ENCODE measurements at regions not wholly inside any gene's neighbourhood (a gene's known extent, or its start where the extent isn't known, plus 50 kb on each side); places are given as distances from the start of the nearest gene placed in this dataset.

- Histone ChIP-seq H3K4me3 (replicated peaks in 1 of 3) (no peak overlapping the region), H3K36me3 (no peaks in the 10 kb centered on the region), H3K9me3 (no peaks in the 10 kb centered on the region), H3K27ac (no peak overlapping the region), H3K4me1 (no peaks in the 10 kb centered on the region), H3K27me3 (no peaks in the 10 kb centered on the region)
- no peak for DNase-seq
- WGBS, 2 donors, result 1% methylated on average over 2 of the region's 2 CpGs
- intact Hi-C loops (cut with DNase I), result no loop called here
- TF ChIP-seq POLR2A (IDR thresholded peaks at IDR 0.05) (no peak), CTCF (IDR thresholded peaks at IDR 0.05) (no peak)
Measured at GRCh38 chr13:85742355-85742754, 56.9 kb downstream of the SLITRK6 start.

- DNase-seq, result no peak
- no peaks in the 10 kb centered on the region for H3K4me1 ChIP-seq
- 79 to 84% methylated on average over 3 of the region's 3 CpGs for WGBS, 2 donors
- no peak for TF ChIP-seq CTCF (IDR thresholded peaks at IDR 0.05)
- TF ChIP-seq POLR2A (IDR thresholded peaks at IDR 0.05), result no peak
- H3K27me3 ChIP-seq, result no peaks in the 10 kb centered on the region
- intact Hi-C loops (cut with DNase I), result no loop called here
- no peaks in the 10 kb centered on the region for H3K36me3 ChIP-seq
- no peak overlapping the region for H3K27ac ChIP-seq
- H3K4me3 ChIP-seq (replicated peaks in 1 of 3), result no peak overlapping the region
- no peaks in the 10 kb centered on the region for H3K9me3 ChIP-seq
Measured at GRCh38 chr13:85741017-85741416, 58.2 kb downstream of the SLITRK6 start.

GRCh38 chr13:85738696-85739320 lies 60.4 kb downstream of the SLITRK6 start:
- 73% methylated on average over 9 of the region's 9 CpGs for WGBS, 2 donors
- Histone ChIP-seq H3K27ac (no peak overlapping the region), H3K27me3 (no peaks in the 10 kb centered on the region), H3K36me3 (no peaks in the 10 kb centered on the region), H3K4me3 (replicated peaks in 1 of 3) (no peak overlapping the region), H3K4me1 (no peaks in the 10 kb centered on the region), H3K9me3 (no peaks in the 10 kb centered on the region)
- DNase-seq, result no peak
- intact Hi-C loops (cut with DNase I), result no loop called here
- TF ChIP-seq CTCF (IDR thresholded peaks at IDR 0.05) (no peak), POLR2A (IDR thresholded peaks at IDR 0.05) (no peak)

GRCh38 chr13:85737952-85738351 lies 61.3 kb downstream of the SLITRK6 start:
- Histone ChIP-seq H3K9me3 (no peaks in the 10 kb centered on the region), H3K4me1 (no peaks in the 10 kb centered on the region), H3K27me3 (no peaks in the 10 kb centered on the region), H3K36me3 (no peaks in the 10 kb centered on the region), H3K4me3 (replicated peaks in 1 of 3) (no peak overlapping the region), H3K27ac (no peak overlapping the region)
- intact Hi-C loops (cut with DNase I), result no loop called here
- DNase-seq, result no peak
- 76 to 84% methylated on average over 1 of the region's 1 CpG for WGBS, 2 donors
- TF ChIP-seq CTCF (IDR thresholded peaks at IDR 0.05), result no peak

- intact Hi-C loops (cut with DNase I), result no loop called here
- no peak overlapping the region for H3K27ac ChIP-seq
- TF ChIP-seq POLR2A (IDR thresholded peaks at IDR 0.05), result no peak
- TF ChIP-seq CTCF (IDR thresholded peaks at IDR 0.05), result no peak
Measured at GRCh38 chr13:85729296-85729695, 69.9 kb downstream of the SLITRK6 start.

More at GRCh38 chr13:85729296-85729695, 69.9 kb downstream of the SLITRK6 start:
- DNase-seq, result no peak
- no peaks in the 10 kb centered on the region for H3K9me3 ChIP-seq
- H3K36me3 ChIP-seq, result no peaks in the 10 kb centered on the region
- no peak overlapping the region for H3K4me3 ChIP-seq (replicated peaks in 1 of 3)
- H3K4me1 ChIP-seq, result no peaks in the 10 kb centered on the region
- no peaks in the 10 kb centered on the region for H3K27me3 ChIP-seq
